Activated CD4-positive, alpha-beta T cell treated with anti-CD3 and anti-CD28 coated beads for 4 hours (primary cell): ENCODE measurements at regions not wholly inside any gene's neighbourhood (a gene's known extent, or its start where the extent isn't known, plus 50 kb on each side); places are given as distances from the start of the nearest gene placed in this dataset.
"Not testable (repeated sequence)": the region's sequence is repeated elsewhere in the genome, so short reads cannot be mapped to it uniquely, and the experiment has no call there.

Source experiments
- DNase-seq, 2 donors: peaks; one replicate each; pipeline ENCODE4 v3.0.0-alpha.2; 2020

DNA sequence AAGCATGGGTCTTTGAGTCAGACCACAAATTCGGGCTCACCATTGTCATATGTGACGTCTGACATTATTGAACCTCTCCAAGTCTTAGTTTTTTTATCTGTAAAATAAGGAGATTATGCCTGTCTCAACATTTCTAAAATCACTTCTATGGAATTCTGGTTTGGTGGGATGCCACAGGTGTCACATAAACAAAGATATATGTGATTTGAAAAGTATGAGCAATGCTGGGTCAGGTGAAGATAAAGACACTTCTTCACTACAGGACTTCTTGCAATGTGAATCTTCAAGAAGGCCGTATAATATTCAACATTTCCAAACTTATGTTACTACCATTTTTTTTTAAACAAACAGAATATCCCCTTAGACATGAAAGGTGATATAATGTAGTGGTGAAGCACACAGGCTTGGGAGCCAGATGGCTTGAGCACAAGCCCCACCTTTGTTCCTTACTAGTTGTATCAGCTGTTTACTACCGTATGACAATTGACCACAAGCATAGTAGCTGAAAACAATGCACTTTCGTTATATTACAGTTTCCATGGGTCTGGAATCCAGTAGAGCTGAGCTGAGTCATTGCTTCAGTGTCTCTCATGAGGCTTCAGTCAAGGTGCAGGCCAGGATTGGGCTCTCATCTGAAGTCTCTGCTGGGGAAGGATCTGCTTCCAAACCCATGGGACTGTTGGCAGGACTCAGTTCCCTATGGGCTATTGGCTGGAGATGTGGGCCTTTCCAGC lies 87.7 kb downstream of the UTP18 start:
- DNase-seq, result no peak

GRCh38 chr17:51351080-51351479 lies 90.7 kb downstream of the UTP18 start:
- DNase-seq, result no peak

- DNase-seq, result no peak
Observed at GRCh38 chr17:51351890-51352289, 91.5 kb downstream of the UTP18 start.

DNA sequence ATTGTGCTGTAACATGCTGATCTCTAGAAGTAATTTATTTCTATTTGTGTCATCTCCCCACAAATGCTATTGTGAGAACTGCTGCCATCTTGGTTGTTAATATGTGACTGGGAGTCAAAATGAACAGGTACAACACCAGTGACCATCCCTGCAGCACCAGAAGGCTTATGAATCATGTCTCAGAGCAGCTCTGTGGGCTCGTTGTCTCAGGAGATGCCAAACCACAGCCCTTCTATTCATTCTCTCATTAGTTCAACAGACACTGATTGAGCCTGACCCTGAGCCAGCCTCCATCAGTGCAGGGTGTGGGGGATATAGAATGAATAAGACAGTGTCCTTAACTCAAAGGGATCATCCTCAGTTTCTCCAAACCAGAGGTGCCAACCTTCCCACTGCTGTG lies 92.5 kb downstream of the UTP18 start:
- DNase-seq, result no peak

DNA sequence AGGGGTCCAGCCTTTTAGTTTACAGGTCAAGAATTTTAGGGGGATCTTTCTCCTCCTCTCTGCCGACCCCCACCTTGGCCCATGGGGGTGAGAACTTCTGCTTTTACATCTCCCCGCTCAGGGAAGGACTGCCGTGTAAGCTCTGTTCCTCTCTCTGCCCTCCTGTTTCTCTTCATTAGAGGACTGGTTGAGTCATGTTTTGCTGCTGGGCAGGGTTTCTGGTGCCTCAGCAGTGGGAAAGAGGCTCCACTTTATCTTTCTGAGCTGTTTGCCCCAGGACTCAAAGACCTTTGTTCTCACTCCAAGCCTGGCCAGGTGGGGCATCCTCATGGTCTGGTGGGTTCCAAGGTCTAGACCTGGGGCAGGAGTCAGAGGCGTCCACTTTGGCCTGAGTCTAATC lies 93.0 kb downstream of the UTP18 start:
- no peak for DNase-seq

DNA sequence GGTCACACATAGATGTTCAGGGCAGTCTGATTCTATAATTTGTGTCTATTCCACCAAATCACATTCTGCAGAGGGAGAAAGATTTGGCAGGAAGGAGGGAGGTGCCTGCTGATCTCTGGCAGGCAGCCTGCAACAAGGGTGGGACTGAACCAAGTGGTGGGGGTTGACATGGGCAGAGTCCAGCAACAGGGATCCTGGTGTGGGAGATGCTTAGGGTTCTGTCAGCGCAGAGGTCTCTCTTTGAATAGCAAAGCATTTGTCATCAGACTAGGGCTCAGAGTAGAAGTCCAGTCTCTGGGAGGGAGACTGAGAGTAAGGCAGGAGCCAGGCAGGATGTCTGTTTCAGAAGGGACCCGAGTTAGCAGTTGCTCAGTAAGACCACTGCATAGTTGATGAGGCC lies 94.6 kb downstream of the UTP18 start:
- DNase-seq, result no peak

- no peak for DNase-seq
Observed at GRCh38 chr17:51355441-51356410, 95.4 kb downstream of the UTP18 start.

DNA sequence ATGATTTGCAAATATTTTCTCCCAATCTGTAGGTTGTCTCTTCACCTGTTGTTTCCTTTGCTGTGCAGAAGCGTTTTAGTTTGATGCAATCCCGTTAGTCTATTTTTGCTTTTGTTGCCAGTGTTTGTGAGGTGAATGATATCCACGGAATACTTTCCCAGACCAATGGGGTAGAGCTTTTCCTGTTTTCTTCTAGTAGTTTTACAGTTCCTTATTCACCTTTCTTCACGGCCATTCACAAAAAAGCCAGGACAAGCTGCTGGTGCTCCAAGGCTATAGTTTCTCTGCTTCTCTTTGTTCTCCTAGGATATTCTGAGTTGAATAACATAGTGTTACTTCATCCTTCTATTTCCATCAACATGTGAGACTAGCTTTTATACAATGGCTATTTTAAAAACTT lies 98.7 kb downstream of the UTP18 start:
- DNase-seq, result no peak

DNA sequence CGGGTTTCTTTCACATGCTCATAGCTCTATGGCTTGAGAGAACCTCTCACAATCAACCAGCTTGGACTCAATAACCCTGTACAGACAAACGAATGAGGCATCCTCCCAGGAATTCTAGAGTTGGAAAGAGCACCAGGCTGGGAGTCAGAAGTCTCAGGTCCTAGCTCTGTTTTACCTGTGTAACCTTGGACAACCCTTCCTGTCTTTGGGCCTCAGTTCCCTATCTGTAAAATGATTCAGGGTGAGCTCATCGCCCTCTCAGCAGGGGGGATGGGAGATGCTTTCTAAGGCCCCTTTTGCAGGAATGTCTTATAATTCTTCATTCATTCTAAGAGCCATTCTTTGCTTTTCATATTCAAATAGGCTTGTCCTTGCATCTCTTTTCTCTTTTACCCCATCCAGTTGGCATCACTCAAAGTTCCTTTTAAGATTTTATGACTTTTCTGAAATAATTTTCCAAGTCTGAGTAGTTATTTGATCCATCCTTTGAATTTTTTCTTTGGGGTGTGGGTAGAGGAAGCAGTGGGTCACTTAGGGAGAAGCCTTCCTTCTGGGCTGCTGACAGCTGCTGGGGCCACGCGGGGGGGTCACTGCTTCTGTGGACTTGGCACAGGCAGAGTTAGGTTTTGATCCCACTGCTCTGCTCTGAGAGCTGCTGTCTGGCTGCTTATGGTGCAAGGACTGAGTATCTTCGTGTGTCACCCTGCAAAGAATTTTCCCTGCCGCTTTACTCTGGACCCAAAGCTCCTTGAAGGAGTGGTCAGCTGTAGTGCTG lies 102.7 kb downstream of the UTP18 start:
- DNase-seq, result no peak

- no peak for DNase-seq
Observed at GRCh38 chr17:51365090-51365489, 104.7 kb downstream of the UTP18 start.

GRCh38 chr17:51366866-51367265 lies 106.5 kb downstream of the UTP18 start:
- DNase-seq, result no peak

- DNase-seq, result not testable (repeated sequence)
Observed at GRCh38 chr17:51367836-51368235, 107.5 kb downstream of the UTP18 start.

DNA sequence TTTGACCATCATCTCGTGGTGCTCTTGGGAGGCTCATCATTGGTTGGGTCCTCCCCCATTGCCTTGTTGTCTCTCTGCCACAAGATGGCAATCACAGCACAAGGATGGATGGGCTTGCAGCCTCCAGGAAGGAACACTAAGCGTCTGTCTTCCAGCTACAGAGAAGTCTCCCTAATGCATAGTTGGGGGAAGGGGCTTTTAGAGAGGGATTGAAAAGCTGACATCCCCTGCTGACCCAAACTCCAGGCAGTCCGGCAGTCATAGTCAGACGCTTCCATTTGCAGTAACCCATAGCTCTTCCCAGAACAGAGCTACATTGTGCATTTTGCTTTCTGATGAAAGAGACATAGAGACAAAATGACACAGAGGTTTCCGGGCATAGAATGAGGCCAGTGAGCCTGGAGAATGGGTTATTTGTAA lies 111.4 kb downstream of the UTP18 start:
- peak; percentile 13 to 56 for DNase-seq

- no peak for DNase-seq
Observed at GRCh38 chr17:51372345-51373004, 112.1 kb downstream of the UTP18 start.

GRCh38 chr17:51373489-51374152 lies 113.3 kb downstream of the UTP18 start:
- DNase-seq, result no peak

DNA sequence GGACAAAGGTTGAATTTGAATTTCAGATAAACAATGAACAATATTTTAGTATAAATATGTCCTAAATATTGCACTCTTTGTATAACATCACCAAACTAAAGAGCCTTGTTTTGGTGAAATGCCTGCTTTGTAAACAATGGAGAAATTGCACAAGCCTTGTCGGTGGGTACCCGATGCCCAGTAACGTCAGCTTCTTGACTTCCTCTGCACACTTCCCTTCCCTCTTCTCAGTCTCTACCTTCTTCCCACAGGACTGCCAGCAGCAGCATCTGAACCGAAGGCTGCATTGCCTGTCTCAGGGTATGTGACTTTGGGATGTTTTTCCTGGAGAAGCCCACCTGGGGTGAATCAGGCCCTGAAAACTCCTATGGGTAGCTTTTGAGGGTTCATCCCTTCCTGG lies 113.9 kb downstream of the UTP18 start:
- no peak for DNase-seq

GRCh38 chr17:51375771-51376170 lies 115.4 kb downstream of the UTP18 start:
- DNase-seq, result no peak

DNA sequence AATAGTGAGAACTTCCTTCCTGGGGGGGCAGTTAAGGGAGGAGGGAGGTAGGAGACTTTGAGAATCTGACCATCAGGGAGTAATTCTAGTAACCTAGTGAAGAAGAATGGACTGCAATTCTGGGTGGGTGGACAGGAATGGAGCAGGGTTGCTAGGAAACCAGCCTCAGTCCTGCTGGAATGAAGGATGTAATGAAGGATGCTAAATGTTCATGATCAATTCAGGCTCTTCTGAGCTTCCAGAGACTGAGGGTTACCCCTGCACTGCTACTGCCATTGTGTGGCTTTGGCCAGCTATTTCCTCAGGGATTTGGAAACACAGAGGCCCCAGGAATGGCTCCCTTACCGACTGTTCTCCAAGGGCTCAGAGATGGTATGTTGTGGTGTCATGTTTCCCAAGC lies 116.4 kb downstream of the UTP18 start:
- no peak for DNase-seq

DNA sequence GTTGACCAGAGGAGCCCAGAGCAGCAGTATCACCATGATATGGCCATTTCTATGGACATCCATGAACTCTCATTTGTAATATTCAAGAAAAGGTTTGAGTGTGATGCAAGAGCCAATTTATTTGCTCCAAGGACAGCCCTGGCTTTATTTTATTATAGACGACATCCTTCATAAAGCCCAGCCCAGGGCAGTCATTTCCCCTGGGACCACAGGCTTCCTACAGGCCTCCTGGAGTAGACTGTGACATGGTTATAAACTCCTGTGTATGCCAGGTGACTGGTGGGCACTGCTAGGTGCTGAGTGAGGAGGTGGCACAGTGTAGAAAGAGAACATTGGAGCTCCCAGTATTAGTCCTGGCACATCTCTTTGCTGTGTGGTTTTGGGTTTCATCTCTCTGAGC lies 120.9 kb downstream of the UTP18 start:
- no peak for DNase-seq

DNA sequence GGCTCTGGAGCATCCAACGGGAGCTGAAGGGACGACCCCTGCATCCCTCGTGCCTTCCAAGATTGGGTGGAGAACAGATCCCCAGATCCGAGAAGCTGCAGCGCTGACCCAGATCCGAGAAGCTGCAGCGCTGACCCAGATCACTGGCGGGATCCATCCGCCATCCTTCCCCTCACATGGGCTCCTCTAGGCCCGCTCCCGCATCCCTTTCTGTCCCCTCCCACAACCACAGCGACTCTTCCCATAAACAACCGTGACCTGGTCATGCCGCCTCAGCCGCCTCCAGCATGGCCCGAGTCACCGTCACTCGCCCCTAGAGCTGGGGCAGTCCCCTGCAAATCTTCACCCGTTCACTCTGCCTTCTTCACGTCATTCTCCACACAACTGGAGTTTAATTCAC lies 124.9 kb downstream of the UTP18 start:
- DNase-seq, result no peak

DNA sequence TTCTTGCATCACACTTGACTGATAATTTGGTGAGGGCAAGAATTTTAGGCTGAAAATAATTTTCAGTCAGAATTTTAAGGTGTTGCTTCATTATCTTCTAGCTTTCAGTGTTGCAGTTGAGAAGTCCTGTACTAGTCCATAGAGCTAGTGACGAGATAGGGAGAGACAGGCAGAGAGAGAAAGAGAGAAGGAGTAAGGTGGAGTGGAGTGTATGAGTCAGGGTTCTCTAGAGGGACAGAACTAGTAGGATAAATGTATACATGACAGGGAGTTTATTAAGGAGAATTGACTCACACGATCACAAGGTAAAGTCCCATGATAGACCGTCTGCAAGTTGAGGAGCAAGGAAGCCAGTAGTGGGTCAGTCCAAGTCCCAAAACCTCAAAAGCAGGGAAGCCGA lies 127.2 kb downstream of the UTP18 start:
- DNase-seq, result no peak

- DNase-seq, result no peak
Observed at GRCh38 chr17:51387986-51388385, 127.6 kb downstream of the UTP18 start.
